GM12873 (cell line): ENCODE measurements at regions not wholly inside any gene's neighbourhood (a gene's known extent, or its start where the extent isn't known, plus 50 kb on each side); places are given as distances from the start of the nearest gene placed in this dataset.

Experiments
- TF ChIP-seq, protein P1 (sequence below): IDR thresholded peaks from 2 replicates; pipeline ENCODE4 v1.5.1; 2012; ENCODE audit warnings: low read depth, mild to moderate bottlenecking, moderate library complexity, low read length, control low read depth; ENCODE audit not compliant: insufficient read depth; ENCODE audit errors: missing control alignments

- TF ChIP-seq, protein P1, sequence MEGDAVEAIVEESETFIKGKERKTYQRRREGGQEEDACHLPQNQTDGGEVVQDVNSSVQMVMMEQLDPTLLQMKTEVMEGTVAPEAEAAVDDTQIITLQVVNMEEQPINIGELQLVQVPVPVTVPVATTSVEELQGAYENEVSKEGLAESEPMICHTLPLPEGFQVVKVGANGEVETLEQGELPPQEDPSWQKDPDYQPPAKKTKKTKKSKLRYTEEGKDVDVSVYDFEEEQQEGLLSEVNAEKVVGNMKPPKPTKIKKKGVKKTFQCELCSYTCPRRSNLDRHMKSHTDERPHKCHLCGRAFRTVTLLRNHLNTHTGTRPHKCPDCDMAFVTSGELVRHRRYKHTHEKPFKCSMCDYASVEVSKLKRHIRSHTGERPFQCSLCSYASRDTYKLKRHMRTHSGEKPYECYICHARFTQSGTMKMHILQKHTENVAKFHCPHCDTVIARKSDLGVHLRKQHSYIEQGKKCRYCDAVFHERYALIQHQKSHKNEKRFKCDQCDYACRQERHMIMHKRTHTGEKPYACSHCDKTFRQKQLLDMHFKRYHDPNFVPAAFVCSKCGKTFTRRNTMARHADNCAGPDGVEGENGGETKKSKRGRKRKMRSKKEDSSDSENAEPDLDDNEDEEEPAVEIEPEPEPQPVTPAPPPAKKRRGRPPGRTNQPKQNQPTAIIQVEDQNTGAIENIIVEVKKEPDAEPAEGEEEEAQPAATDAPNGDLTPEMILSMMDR = no peak
Measured at GRCh38 chr5:174221436-174221835, 175.9 kb downstream of the NSG2 start.

DNA sequence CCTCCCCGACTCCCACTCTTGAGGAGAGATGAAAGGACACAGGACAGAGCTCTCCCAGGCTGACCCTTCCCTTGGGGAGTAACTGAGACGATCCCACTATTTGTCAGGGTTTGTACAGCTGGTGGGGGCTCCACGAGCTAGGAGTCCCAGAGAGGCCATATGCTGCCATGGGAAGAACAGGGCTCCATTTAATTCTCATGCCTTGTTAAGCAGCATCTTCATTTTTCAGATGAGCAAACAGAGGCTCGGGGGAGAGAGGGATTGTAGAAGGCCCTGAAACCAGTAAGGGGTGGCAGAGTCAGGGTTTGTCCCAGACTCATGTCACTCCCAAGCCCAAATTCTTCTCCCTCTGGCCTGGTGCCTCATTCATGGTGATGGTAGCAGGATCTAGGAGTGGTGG is 176.4 kb downstream of the NSG2 start:
- TF ChIP-seq, protein P1 = no peak

GRCh38 chr5:174222891-174223290 is 177.4 kb downstream of the NSG2 start:
- TF ChIP-seq, protein P1 = no peak

GRCh38 chr5:174223355-174223754 is 177.8 kb downstream of the NSG2 start:
- TF ChIP-seq, protein P1 = no peak

GRCh38 chr5:174229068-174229467 is 183.6 kb downstream of the NSG2 start:
- TF ChIP-seq, protein P1 = no peak

GRCh38 chr5:174229514-174230370 is 184.2 kb downstream of the NSG2 start:
- TF ChIP-seq, protein P1 = no peak

DNA sequence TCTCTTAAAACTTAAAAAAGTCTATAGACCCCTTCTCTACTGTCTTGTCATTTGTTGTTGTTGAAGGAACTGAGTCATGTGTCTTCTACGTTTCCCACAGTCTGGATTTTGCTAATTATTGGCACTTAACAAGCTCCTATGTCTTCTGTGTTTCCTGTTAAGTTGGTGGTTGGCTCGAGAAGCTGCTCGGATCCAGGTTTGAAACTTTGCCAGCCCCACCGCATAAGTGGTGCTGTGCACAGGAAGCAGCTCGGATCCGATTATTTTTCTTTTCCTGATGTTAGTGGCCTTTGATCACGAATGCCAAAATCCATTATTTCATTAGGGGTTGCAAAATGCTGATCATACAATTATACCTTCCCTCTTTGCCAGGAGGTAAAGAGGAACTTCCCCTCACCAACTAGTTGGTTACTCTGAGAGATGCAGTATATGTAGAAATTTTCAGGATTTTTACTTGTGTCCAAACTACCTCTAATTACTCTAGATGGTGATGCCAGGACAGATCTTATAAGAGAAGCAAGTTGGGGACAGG is 186.5 kb downstream of the NSG2 start:
- TF ChIP-seq, protein P1 = no peak
